ENCODE measurements at regions not wholly inside any gene's neighbourhood (a gene's known extent, or its start where the extent isn't known, plus 50 kb on each side); places are given as distances from the start of the nearest gene placed in this dataset.

DNA sequence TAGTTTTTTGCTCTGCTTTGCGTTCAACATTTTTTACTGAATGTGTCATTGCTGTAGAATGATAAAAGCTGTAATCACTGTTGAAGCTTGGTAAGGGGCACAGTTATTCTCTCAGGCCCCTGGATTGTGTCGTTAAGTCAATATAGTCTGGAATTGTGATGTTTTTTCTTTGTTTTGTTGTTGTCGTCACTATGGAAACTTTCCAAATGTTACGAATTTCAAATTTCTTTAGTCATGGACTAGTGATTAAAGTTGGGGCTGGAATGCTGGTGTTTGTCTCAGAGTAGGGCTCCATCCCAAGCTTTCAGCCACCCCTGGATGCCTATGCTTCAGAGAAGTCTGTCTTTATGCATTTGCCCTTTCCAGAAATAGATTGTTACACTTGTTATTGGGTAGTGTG is 287.2 kb downstream of the CDH19 start:
- TF ChIP-seq, protein P1, sequence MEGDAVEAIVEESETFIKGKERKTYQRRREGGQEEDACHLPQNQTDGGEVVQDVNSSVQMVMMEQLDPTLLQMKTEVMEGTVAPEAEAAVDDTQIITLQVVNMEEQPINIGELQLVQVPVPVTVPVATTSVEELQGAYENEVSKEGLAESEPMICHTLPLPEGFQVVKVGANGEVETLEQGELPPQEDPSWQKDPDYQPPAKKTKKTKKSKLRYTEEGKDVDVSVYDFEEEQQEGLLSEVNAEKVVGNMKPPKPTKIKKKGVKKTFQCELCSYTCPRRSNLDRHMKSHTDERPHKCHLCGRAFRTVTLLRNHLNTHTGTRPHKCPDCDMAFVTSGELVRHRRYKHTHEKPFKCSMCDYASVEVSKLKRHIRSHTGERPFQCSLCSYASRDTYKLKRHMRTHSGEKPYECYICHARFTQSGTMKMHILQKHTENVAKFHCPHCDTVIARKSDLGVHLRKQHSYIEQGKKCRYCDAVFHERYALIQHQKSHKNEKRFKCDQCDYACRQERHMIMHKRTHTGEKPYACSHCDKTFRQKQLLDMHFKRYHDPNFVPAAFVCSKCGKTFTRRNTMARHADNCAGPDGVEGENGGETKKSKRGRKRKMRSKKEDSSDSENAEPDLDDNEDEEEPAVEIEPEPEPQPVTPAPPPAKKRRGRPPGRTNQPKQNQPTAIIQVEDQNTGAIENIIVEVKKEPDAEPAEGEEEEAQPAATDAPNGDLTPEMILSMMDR (IDR thresholded peaks at IDR 0.05) = no peak
- TF ChIP-seq POLR2A (IDR thresholded peaks at IDR 0.05) (no peak), POLR2AphosphoS5 (IDR thresholded peaks at IDR 0.05) (no peak), EP300 (IDR thresholded peaks at IDR 0.05) (no peak)
